ENCODE measurements at regions not wholly inside any gene's neighbourhood (a gene's known extent, or its start where the extent isn't known, plus 50 kb on each side); places are given as distances from the start of the nearest gene placed in this dataset.

GRCh38 chr3:196140224-196140623 lies 58.3 kb upstream of the TFRC start (continued):
- TF ChIP-seq CHD7 (IDR thresholded peaks at IDR 0.05; ENCODE audit: low read depth, low read length) (no peak), ZNF277 (CRISPR knock-in tag; IDR thresholded peaks at IDR 0.05; ENCODE audit: borderline replicate concordance) (no peak), CXXC5 (CRISPR knock-in tag; IDR thresholded peaks at IDR 0.05) (peak; percentile 49), ETV5 (CRISPR knock-in tag; IDR thresholded peaks at IDR 0.05; ENCODE audit: low read depth) (peak; percentile 89), ZNF133 (CRISPR knock-in tag; IDR thresholded peaks at IDR 0.05) (no peak), BCLAF1 (IDR thresholded peaks at IDR 0.05; ENCODE audit: borderline replicate concordance in 1 of 2, control insufficient read depth in 1 of 2, low read depth in 2 of 2, low read length in 1 of 2) (no peak), JUNB (CRISPR knock-in tag; conservative IDR thresholded peaks at IDR 0.05) (no peak), TRIM24 (IDR thresholded peaks at IDR 0.05) (peak in 1 of 2 experiments; percentile 54; a peak in 2 of 4 replicates), KLF13 (tag; IDR thresholded peaks at IDR 0.05; ENCODE audit: borderline replicate concordance, low read depth) (0 out of 2 replicates have a peak, but pooled peaks have one; percentile 15), SOX6 (IDR thresholded peaks at IDR 0.05) (0 out of 2 replicates have a peak, but pooled peaks have one; percentile 14), ZBTB43 (CRISPR knock-in tag; IDR thresholded peaks at IDR 0.05) (no peak)

Data from K562 (cell line).